ENCODE measurements at regions not wholly inside any gene's neighbourhood (a gene's known extent, or its start where the extent isn't known, plus 50 kb on each side); places are given as distances from the start of the nearest gene placed in this dataset.

DNA sequence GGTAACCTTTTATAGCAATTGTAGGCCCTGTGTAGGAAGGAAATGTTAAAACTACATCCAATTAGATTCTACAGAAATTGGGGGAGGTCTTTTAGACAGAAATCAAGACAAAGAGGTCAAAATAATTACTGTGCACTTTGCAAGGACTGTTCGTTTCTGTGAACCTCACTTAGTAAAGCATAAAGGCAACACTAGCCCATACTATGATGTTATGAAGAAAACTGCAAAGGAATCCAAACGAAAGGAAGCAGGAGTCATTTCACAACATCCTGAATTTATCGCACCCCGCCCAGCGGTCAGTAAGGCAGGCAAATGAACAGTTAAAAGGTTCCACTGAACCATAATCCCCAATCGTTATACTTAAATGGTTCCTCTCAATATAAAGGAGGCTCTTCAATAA lies 429.5 kb upstream of the ARID1B start:
- no peaks in the 10 kb centered on the region for H3K4me1 Mint-ChIP-seq
- ATAC-seq (ENCODE audit: low read depth in 2 of 2), result no peak
- H3K9me3 Mint-ChIP-seq, result peaks cover 0 to 7% (median 1%) of the 10 kb centered on the region in 7 donors

DNA sequence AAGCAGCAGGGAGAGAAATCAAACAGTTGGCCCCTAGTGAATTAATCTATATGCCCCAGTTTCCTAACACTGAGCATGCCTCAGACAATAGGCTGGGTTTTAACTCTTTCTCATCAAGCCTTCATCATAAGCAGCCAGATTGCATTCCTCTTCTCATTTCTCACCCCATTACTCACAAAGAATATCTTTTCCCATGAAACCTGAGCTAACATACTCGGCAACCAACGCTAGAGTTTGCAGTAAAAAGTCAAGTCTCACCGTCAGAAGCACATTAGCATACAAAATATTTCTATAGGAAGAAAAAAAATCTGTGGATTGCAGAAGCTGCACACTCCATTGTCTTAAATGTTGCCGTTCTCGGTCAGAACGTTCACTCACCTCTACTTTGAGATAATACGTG lies 429.9 kb upstream of the ARID1B start:
- H3K36me3 Mint-ChIP-seq, result no peaks in the 10 kb centered on the region

More for the DNA sequence above, 429.5 kb upstream of the ARID1B start:
- no peaks in the 10 kb centered on the region for H3K9me3 ChIP-seq (ENCODE audit: control insufficient read depth in 2 of 2, low read length in 2 of 2)
- no peak overlapping the region for H3K27ac ChIP-seq (ENCODE audit: insufficient read depth, low read length, poor library complexity, severe bottlenecking)
- Mint-ChIP-seq H3K4me3 (no peak overlapping the region), H3K27ac (no peak overlapping the region), H3K27me3 (peaks cover 20% of the 10 kb centered on the region), H3K36me3 (no peaks in the 10 kb centered on the region)
- no peaks in the 10 kb centered on the region for H3K36me3 ChIP-seq (ENCODE audit: control insufficient read depth, insufficient read depth, low read length)
- peaks cover 2% of the 10 kb centered on the region for H3K27me3 ChIP-seq (ENCODE audit: control insufficient read depth, insufficient read depth, low read length)
- H3K4me1 ChIP-seq (ENCODE audit: control insufficient read depth, insufficient read depth, low read length, poor library complexity, severe bottlenecking), result no peaks in the 10 kb centered on the region
- H3K4me3 ChIP-seq (ENCODE audit: low read depth, low read length), result no peak overlapping the region
- no peak for DNase-seq

DNA sequence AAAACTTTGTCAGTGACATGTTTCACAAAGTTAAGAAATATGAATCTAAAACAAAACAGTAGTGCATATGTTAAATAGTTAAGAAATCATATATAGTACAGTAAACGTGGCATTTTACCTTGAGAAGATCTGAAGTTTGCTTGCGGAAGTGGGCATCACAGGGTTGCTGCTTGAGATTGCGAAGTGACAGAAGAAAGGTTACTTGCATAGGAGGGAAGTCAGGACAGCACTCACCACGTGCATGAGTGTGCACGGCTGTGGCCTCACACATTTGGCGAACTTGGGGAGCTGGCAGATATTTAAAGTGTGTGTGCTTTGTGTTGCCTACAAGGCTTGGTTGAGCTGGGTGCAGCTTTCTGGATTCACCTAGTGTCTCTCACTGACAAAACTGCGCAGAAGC lies 431.5 kb upstream of the ARID1B start:
- Histone ChIP-seq H3K36me3 (ENCODE audit: control insufficient read depth, insufficient read depth, low read length) (no peaks in the 10 kb centered on the region), H3K4me1 (ENCODE audit: control insufficient read depth, insufficient read depth, low read length, poor library complexity, severe bottlenecking) (no peaks in the 10 kb centered on the region), H3K9me3 (ENCODE audit: control insufficient read depth in 2 of 2, low read length in 2 of 2) (no peaks in the 10 kb centered on the region), H3K27ac (ENCODE audit: insufficient read depth, low read length, poor library complexity, severe bottlenecking) (no peak overlapping the region), H3K27me3 (ENCODE audit: control insufficient read depth, insufficient read depth, low read length) (peaks cover 2% of the 10 kb centered on the region), H3K4me3 (ENCODE audit: low read depth, low read length) (no peak overlapping the region)
- peaks cover 3% of the 10 kb centered on the region for H3K36me3 Mint-ChIP-seq
- H3K4me3 Mint-ChIP-seq, result no peak overlapping the region
- DNase-seq (peak in 1 of 3 donors; percentile 2), ATAC-seq (ENCODE audit: low read depth in 2 of 2) (no peak)
- no peak overlapping the region for H3K27ac Mint-ChIP-seq
- peaks cover 30% of the 10 kb centered on the region for H3K27me3 Mint-ChIP-seq
- H3K9me3 Mint-ChIP-seq, result peaks cover 0 to 5% (median 1%) of the 10 kb centered on the region in 7 donors
- no peaks in the 10 kb centered on the region for H3K4me1 Mint-ChIP-seq

More for the DNA sequence above, 429.9 kb upstream of the ARID1B start:
- Histone ChIP-seq H3K4me3 (ENCODE audit: low read depth, low read length) (no peak overlapping the region), H3K9me3 (ENCODE audit: control insufficient read depth in 2 of 2, low read length in 2 of 2) (no peaks in the 10 kb centered on the region), H3K27ac (ENCODE audit: insufficient read depth, low read length, poor library complexity, severe bottlenecking) (no peak overlapping the region), H3K27me3 (ENCODE audit: control insufficient read depth, insufficient read depth, low read length) (peaks cover 2% of the 10 kb centered on the region), H3K4me1 (ENCODE audit: control insufficient read depth, insufficient read depth, low read length, poor library complexity, severe bottlenecking) (no peaks in the 10 kb centered on the region), H3K36me3 (ENCODE audit: control insufficient read depth, insufficient read depth, low read length) (no peaks in the 10 kb centered on the region)
- H3K9me3 Mint-ChIP-seq, result peaks cover 0 to 5% (median 1%) of the 10 kb centered on the region in 7 donors
- H3K27me3 Mint-ChIP-seq, result peaks cover 21% of the 10 kb centered on the region
- H3K4me3 Mint-ChIP-seq, result no peak overlapping the region
- no peak overlapping the region for H3K27ac Mint-ChIP-seq
- H3K4me1 Mint-ChIP-seq, result no peaks in the 10 kb centered on the region
- DNase-seq, result no peak
- no peak for ATAC-seq (ENCODE audit: low read depth in 2 of 2)

DNA sequence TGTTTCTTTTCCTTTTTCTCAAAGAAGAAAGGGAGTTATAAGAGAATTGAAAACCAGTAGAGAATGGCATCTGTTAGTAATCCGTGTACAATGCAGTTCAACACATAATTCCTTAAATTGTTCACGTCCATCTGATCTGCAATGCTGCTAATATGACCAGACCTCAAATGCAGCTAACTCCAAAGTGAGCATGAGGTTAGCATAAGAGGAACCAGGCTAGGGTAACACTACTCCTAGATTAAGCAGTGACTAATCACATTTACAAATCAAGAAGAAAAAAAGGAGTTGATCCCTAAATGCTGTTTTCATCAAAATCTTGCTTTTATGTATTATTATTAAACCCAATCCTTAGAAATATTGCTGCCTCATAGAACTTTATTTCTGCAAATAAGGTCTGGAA lies 432.7 kb upstream of the ARID1B start:
- H3K4me3 ChIP-seq (ENCODE audit: low read depth, low read length), result no peak overlapping the region
- no peak overlapping the region for H3K27ac ChIP-seq (ENCODE audit: insufficient read depth, low read length, poor library complexity, severe bottlenecking)
- Mint-ChIP-seq H3K36me3 (peaks cover 3% of the 10 kb centered on the region), H3K27ac (no peak overlapping the region), H3K27me3 (peaks cover 35% of the 10 kb centered on the region), H3K9me3 (peaks cover 0 to 5% (median 1%) of the 10 kb centered on the region in 7 donors), H3K4me1 (no peaks in the 10 kb centered on the region), H3K4me3 (no peak overlapping the region)
- peaks cover 2% of the 10 kb centered on the region for H3K27me3 ChIP-seq (ENCODE audit: control insufficient read depth, insufficient read depth, low read length)
- H3K9me3 ChIP-seq (ENCODE audit: control insufficient read depth in 2 of 2, low read length in 2 of 2), result no peaks in the 10 kb centered on the region
- no peaks in the 10 kb centered on the region for H3K4me1 ChIP-seq (ENCODE audit: control insufficient read depth, insufficient read depth, low read length, poor library complexity, severe bottlenecking)
- H3K36me3 ChIP-seq (ENCODE audit: control insufficient read depth, insufficient read depth, low read length), result no peaks in the 10 kb centered on the region
- ATAC-seq (ENCODE audit: low read depth in 2 of 2) (no peak), DNase-seq (no peak)

DNA sequence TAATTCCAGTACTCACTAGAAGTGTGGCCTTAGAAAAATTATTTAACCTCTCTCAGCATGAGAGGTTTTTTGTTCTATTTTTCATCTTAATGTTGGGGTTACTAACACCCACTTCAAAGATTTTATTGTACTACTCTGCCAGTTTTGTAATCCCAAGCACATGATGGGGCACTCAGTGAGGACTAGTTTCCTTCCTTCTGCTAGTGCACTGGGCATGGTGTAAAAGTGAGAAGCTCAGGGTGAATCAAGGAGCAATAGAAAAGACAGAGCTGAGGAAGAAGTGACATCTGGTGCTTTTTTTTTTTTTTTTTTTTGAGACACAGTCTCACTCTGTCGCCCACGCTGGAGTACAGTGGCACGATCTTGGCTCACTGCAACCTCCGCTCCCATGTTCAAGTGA lies 439.4 kb upstream of the ARID1B start:
- DNase-seq (no peak), ATAC-seq (ENCODE audit: low read depth in 2 of 2) (no peak)
- H3K27me3 Mint-ChIP-seq, result peaks cover 26% of the 10 kb centered on the region
- H3K4me1 ChIP-seq (ENCODE audit: control insufficient read depth, insufficient read depth, low read length, poor library complexity, severe bottlenecking), result no peaks in the 10 kb centered on the region
- peaks cover 0 to 10% (median 4%) of the 10 kb centered on the region in 7 donors for H3K9me3 Mint-ChIP-seq
- no peaks in the 10 kb centered on the region for H3K27me3 ChIP-seq (ENCODE audit: control insufficient read depth, insufficient read depth, low read length)
- H3K27ac Mint-ChIP-seq, result no peak overlapping the region
- no peak overlapping the region for H3K4me3 ChIP-seq (ENCODE audit: low read depth, low read length)
- H3K36me3 Mint-ChIP-seq, result peaks cover 3% of the 10 kb centered on the region
- H3K4me1 Mint-ChIP-seq, result no peaks in the 10 kb centered on the region
- no peaks in the 10 kb centered on the region for H3K36me3 ChIP-seq (ENCODE audit: control insufficient read depth, insufficient read depth, low read length)
- no peak overlapping the region for H3K4me3 Mint-ChIP-seq
- no peak overlapping the region for H3K27ac ChIP-seq (ENCODE audit: insufficient read depth, low read length, poor library complexity, severe bottlenecking)
- peaks cover 0 to 3% of the 10 kb centered on the region in 2 experiments for H3K9me3 ChIP-seq (ENCODE audit: control insufficient read depth in 2 of 2, low read length in 2 of 2)

DNA sequence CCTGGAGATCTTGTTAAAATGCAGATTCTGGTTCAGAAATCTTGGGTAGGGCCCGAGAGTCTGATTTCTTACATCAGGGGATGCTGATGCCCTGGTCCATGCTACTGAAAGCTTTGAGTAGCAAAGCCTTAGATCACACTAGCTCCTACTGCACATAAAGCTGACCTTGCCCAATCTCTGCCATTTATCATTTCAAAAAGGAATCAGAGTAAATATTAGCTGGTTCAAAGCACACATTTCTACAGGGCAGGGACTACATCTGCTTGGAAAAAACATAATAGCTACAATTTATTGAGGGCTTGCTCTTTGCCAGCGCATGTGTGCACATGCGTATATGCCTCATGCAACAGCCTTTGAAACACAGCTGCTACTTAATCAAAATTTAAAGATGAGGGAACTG lies 440.4 kb upstream of the ARID1B start:
- DNase-seq (no peak), ATAC-seq (ENCODE audit: low read depth in 2 of 2) (no peak)
- Mint-ChIP-seq H3K4me3 (no peak overlapping the region), H3K27me3 (peaks cover 20% of the 10 kb centered on the region), H3K4me1 (no peaks in the 10 kb centered on the region), H3K36me3 (peaks cover 2% of the 10 kb centered on the region), H3K27ac (no peak overlapping the region), H3K9me3 (peaks cover 2 to 16% (median 5%) of the 10 kb centered on the region in 7 donors)
- peaks cover 4 to 13% of the 10 kb centered on the region in 2 experiments for H3K9me3 ChIP-seq (ENCODE audit: control insufficient read depth in 2 of 2, low read length in 2 of 2)
- H3K27me3 ChIP-seq (ENCODE audit: control insufficient read depth, insufficient read depth, low read length), result no peaks in the 10 kb centered on the region
- no peaks in the 10 kb centered on the region for H3K36me3 ChIP-seq (ENCODE audit: control insufficient read depth, insufficient read depth, low read length)
- no peak overlapping the region for H3K27ac ChIP-seq (ENCODE audit: insufficient read depth, low read length, poor library complexity, severe bottlenecking)
- H3K4me3 ChIP-seq (ENCODE audit: low read depth, low read length), result no peak overlapping the region
- no peaks in the 10 kb centered on the region for H3K4me1 ChIP-seq (ENCODE audit: control insufficient read depth, insufficient read depth, low read length, poor library complexity, severe bottlenecking)

DNA sequence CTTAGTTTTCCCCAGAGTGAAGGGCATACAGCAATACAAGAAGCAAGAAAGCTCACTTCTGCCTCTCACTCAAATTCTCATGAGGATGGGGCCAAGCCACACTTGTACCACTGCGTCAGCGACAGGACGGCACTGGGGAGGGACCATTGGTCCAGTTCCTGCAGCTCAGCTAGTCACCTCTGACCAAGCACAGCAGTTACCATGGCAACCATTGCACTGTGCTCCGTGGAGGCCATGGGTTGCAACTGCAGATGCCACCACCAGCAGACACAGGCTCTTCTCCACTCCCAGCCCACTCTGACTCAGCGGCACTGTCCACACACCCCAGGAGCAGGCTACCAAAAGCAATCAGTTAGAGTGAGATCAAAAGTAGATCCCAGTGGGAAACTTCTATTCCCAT lies 441.1 kb upstream of the ARID1B start:
- Histone ChIP-seq H3K36me3 (ENCODE audit: control insufficient read depth, insufficient read depth, low read length) (no peaks in the 10 kb centered on the region), H3K27me3 (ENCODE audit: control insufficient read depth, insufficient read depth, low read length) (no peaks in the 10 kb centered on the region), H3K4me3 (ENCODE audit: low read depth, low read length) (no peak overlapping the region), H3K27ac (ENCODE audit: insufficient read depth, low read length, poor library complexity, severe bottlenecking) (no peak overlapping the region), H3K9me3 (ENCODE audit: control insufficient read depth in 2 of 2, low read length in 2 of 2) (peaks cover 8 to 17% of the 10 kb centered on the region in 2 experiments), H3K4me1 (ENCODE audit: control insufficient read depth, insufficient read depth, low read length, poor library complexity, severe bottlenecking) (no peaks in the 10 kb centered on the region)
- Mint-ChIP-seq H3K36me3 (no peaks in the 10 kb centered on the region), H3K27me3 (peaks cover 14% of the 10 kb centered on the region), H3K9me3 (peaks cover 5 to 22% (median 9%) of the 10 kb centered on the region in 7 donors), H3K27ac (no peak overlapping the region), H3K4me3 (no peak overlapping the region), H3K4me1 (no peaks in the 10 kb centered on the region)
- no peak for ATAC-seq (ENCODE audit: low read depth in 2 of 2)
- no peak for DNase-seq

DNA sequence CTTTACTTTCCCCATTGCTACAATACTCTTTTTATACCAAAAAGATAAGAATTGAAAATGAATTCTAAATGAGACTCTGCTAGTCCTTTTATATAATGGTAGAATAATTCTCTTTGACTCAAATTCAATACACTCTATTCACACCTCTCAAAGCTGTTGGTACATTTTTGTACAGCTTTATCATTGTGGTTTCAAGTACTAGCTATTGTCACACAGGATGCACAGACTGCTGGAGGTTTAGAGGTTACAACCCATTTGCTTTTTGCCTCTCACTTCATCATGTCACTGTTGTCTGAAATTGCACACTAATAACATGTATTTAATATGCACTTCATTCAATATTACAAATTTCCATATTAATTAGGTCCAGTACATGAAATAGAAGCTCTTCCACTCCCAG lies 442.2 kb upstream of the ARID1B start:
- no peaks in the 10 kb centered on the region for H3K36me3 ChIP-seq (ENCODE audit: control insufficient read depth, insufficient read depth, low read length)
- no peak overlapping the region for H3K4me3 Mint-ChIP-seq
- H3K4me1 ChIP-seq (ENCODE audit: control insufficient read depth, insufficient read depth, low read length, poor library complexity, severe bottlenecking), result no peaks in the 10 kb centered on the region
- DNase-seq, result no peak
- no peak overlapping the region for H3K27ac Mint-ChIP-seq
- no peaks in the 10 kb centered on the region for H3K36me3 Mint-ChIP-seq
- no peak overlapping the region for H3K4me3 ChIP-seq (ENCODE audit: low read depth, low read length)
- no peak overlapping the region for H3K27ac ChIP-seq (ENCODE audit: insufficient read depth, low read length, poor library complexity, severe bottlenecking)
- H3K9me3 ChIP-seq (ENCODE audit: control insufficient read depth in 2 of 2, low read length in 2 of 2), result peaks cover 9 to 17% of the 10 kb centered on the region in 2 experiments
- H3K27me3 Mint-ChIP-seq, result peaks cover 4% of the 10 kb centered on the region
- H3K9me3 Mint-ChIP-seq, result peaks cover 6 to 24% (median 11%) of the 10 kb centered on the region in 7 donors
- H3K27me3 ChIP-seq (ENCODE audit: control insufficient read depth, insufficient read depth, low read length), result no peaks in the 10 kb centered on the region
- no peak for ATAC-seq (ENCODE audit: low read depth in 2 of 2)
- no peaks in the 10 kb centered on the region for H3K4me1 Mint-ChIP-seq

Measured in CD4-positive, CD25-positive, alpha-beta regulatory T cell (primary cell).